TTC549 (cell line): ENCODE measurements at regions not wholly inside any gene's neighbourhood (a gene's known extent, or its start where the extent isn't known, plus 50 kb on each side); places are given as distances from the start of the nearest gene placed in this dataset.

Source experiments
- FAIRE-seq: peaks from 2 replicates; lab custom pipeline; 2012; peaks lifted over from hg19 to GRCh38; lab: Jason Lieb, UNC

GRCh38 chr13:106234636-106235035, 300.8 kb downstream of the EFNB2 start:
- FAIRE-seq, result no peak

- no peak for FAIRE-seq
Measured at GRCh38 chr13:106233134-106233735, 302.2 kb downstream of the EFNB2 start.

- FAIRE-seq, result no peak
Measured at GRCh38 chr13:106232681-106233080, 302.8 kb downstream of the EFNB2 start.

- no peak for FAIRE-seq
Measured at GRCh38 chr13:106230450-106230849, 305.0 kb downstream of the EFNB2 start.

- no peak for FAIRE-seq
Measured at GRCh38 chr13:106225126-106225525, 310.3 kb downstream of the EFNB2 start.

- no peak for FAIRE-seq
Measured at GRCh38 chr13:106220211-106220610, 315.3 kb downstream of the EFNB2 start.

GRCh38 chr13:106213028-106213757, 322.3 kb downstream of the EFNB2 start:
- no peak for FAIRE-seq

- no peak for FAIRE-seq
Measured at GRCh38 chr13:106212386-106213010, 323.0 kb downstream of the EFNB2 start.

GRCh38 chr13:106210324-106210723, 325.1 kb downstream of the EFNB2 start:
- FAIRE-seq, result no peak

GRCh38 chr13:106205871-106206270, 329.6 kb downstream of the EFNB2 start:
- FAIRE-seq, result no peak

- FAIRE-seq, result no peak
Measured at GRCh38 chr13:106197496-106197895, 338.0 kb downstream of the EFNB2 start.

GRCh38 chr13:106187501-106188095, 347.9 kb downstream of the EFNB2 start:
- FAIRE-seq, result no peak

- no peak for FAIRE-seq
Measured at GRCh38 chr13:106187101-106187500, 348.4 kb downstream of the EFNB2 start.

GRCh38 chr13:106186366-106187030, 349.0 kb downstream of the EFNB2 start:
- no peak for FAIRE-seq

- FAIRE-seq, result no peak
Measured at GRCh38 chr13:106184790-106185189, 350.7 kb downstream of the EFNB2 start.

- FAIRE-seq, result no peak
Measured at GRCh38 chr13:106183410-106184065, 351.9 kb downstream of the EFNB2 start.

- FAIRE-seq, result no peak
Measured at GRCh38 chr13:106182404-106182803, 353.1 kb downstream of the EFNB2 start.

GRCh38 chr13:106178816-106179215, 356.6 kb downstream of the EFNB2 start:
- FAIRE-seq, result no peak

GRCh38 chr13:106177146-106177545, 358.3 kb downstream of the EFNB2 start:
- FAIRE-seq, result no peak

GRCh38 chr13:106176117-106176516, 359.3 kb downstream of the EFNB2 start:
- no peak for FAIRE-seq

GRCh38 chr13:106173891-106174610, 361.4 kb downstream of the EFNB2 start:
- no peak for FAIRE-seq
